Right lobe of liver (tissue), 4 donors: ENCODE measurements at regions not wholly inside any gene's neighbourhood (a gene's known extent, or its start where the extent isn't known, plus 50 kb on each side); places are given as distances from the start of the nearest gene placed in this dataset.

Experiments
- CTCF ChIP-seq, 4 donors: fragments of 200-600 bp in 3 of 4; fragments of 450-650 bp in 1 of 4; IDR thresholded peaks; one replicate each; pipeline versions ENCODE4 v1.5.1 to v1.8.0; 2016 to 2022; ENCODE audit warnings: antibody characterized with exemption in 4 of 4, mild to moderate bottlenecking in 2 of 4
- POLR2A ChIP-seq: fragments of 450-650 bp; IDR thresholded peaks from one replicate; pipeline ENCODE4 v1.6.1; 2017; ENCODE audit warnings: antibody characterized with exemption, mild to moderate bottlenecking
- donor health status: DM: no; HTN: no; CAD: no.
- donor health status: DM: no; HTN: no; CAD: no.
- donor health status: DM: no; HTN: yes; CAD: no.

- TF ChIP-seq CTCF (IDR thresholded peaks at IDR 0.05): no peak
- TF ChIP-seq POLR2A: no peak
Observed at GRCh38 chr13:59487883-59488282, 675.8 kb downstream of the DIAPH3 start.
